GM19397 (cell line): ENCODE measurements at regions not wholly inside any gene's neighbourhood (a gene's known extent, or its start where the extent isn't known, plus 50 kb on each side); places are given as distances from the start of the nearest gene placed in this dataset.

Experiments used
- ATAC-seq: cut with Tn5 transposase; IDR thresholded peaks from one replicate; pipeline ENCODE4 v1.9.1; 2021; ENCODE audit warnings: mild to moderate bottlenecking, moderate library complexity; ENCODE audit not compliant: unreplicated experiment

DNA sequence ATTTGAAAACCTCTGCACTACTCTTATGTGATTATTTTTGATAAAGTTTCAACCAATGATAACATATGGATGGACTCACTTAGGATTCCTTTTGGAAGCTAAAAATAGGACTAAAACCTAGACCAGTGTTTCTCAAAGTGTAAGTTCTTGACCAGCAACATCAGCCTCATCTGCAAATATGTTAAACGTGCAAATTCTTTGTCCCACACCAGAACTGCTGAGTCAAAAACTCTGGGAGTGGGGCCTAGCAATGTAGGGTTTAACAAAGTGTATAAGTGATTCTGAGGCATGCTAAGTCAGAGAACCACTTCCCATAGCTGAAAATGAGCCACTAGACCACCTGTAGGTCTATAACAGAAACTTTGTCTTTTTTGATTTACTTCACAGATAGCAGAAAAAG, 1247.2 kb upstream of the PIK3C3 start:
- no peak for ATAC-seq

DNA sequence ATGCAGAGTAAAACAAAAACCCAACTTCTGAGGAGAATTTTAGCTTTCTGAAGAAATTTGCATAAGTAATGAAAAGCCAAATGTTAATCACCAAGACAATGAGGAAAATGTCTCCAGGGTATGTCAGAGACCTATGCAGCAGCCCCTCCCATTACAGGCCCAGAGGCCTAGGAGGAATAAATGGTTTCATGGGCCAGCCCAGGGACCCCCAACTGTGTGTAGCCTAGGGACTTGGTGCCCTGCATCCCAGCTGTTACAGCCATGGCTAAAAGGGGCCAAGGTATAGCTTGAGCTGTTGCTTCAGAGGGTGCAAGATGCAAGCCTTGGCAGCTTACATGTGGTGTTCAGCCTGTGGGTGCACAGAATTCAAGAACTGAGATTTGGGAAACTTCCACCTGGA, 1256.9 kb upstream of the PIK3C3 start:
- ATAC-seq, result no peak

DNA sequence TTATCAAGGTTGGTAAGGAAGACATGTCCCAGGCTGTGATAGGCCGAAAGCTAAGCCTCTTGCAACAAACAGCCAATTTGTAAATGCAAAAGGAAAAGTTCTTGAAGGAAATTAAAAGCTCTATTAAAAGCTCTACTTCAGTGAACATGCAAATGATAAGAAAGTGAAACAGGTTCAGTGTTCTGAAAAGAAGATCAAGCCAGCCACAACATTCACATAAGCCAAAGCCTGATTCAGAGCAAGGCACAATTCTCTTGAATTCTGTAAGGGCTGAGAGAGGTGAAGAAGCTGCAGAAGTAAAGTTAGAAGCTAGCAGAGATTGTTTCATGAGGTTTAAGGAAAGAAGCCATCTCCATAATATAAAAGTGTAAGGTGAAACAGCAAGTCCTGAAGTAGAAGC, 1259.5 kb upstream of the PIK3C3 start:
- ATAC-seq, result no peak

DNA sequence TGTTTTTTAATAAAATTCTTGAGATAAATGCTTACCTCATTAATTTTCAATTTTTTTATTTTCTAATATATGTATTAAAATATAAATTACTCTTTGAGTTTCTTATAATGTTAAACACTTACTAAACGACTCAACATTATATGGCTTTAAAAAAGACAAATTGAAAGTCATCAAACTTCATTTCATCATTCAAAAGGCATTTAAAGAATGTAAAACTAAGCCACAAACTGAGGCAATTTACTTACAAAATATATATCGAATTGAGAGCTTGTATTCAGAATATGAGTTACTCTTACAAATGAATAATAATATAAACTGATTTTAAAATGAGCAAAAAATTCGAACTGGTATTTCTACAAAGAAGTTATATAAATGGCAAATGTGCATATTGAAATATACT, 1262.2 kb upstream of the PIK3C3 start:
- ATAC-seq, result no peak

DNA sequence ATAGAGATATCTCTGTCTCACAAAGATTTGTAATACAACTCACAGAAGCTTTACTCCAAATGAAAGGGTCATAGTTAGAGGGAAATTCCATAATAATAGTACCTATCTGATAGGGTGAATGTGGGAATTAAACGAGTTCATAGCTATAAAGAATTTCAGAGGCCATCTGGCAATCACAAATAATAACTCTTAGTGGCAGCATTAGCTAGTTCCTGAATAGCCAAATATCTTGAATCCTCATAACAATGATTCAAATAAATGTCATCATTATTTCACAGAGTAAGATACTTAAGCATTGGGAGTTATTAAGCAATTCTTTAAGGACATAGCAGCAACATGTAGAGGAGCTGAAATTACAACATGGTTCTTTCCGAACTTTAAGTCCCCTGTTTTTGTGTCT, 1265.0 kb upstream of the PIK3C3 start:
- ATAC-seq, result no peak

DNA sequence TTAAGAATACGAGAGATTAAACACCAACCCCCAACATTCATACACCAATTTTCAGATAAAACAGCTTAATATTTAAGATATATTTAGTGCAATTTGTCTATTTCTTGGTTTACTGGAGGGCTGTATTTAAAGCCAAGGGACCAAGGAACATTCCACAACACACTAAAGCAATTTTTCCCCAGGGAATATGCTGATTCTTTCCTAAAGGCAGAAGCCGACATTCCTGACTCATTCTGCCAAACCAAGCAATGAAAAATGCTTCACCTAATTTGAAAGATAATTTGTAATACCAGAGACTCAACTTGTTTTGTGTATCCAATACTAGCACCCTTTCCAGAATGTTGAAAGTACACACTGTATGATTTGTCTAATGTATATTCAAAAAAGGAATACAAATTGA, 1267.6 kb upstream of the PIK3C3 start:
- no peak for ATAC-seq

DNA sequence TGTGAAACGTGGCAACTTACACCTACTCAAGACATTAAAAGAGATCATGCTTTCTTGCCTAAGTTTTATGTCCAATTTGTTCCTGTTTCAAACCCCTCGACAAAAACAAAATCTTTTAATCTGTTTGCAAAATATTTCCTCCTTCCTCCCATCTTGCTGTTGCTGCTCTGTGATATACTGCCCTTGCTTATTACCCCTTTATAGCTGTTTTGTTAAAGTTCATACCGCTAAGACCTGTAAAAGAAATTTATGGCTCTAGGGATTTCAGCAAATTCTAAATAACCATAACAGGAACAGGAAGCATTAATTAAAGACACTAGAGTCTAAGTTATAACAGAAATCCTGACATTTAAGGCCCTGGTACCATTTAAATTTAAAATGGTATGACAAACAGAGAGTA, 1268.2 kb upstream of the PIK3C3 start:
- no peak for ATAC-seq

DNA sequence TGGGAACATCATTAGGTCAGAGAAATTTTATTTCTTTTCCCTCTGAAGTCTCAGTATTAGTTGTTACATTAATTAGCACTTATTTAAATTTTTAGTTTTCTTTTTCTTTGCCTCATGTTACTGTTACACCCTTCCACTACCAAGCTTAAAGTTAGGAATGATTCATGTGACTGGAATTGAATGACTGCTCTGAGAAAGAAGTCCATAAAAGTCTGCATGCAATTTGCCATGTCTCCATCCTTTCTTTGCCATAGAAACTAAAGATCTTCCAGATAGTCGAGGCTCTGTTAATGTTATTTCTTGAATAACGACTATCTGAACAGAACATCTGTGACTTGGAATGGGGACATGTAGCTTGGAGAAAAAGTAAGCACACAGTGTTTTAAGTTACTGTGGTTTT, 1269.8 kb upstream of the PIK3C3 start:
- ATAC-seq, result no peak

DNA sequence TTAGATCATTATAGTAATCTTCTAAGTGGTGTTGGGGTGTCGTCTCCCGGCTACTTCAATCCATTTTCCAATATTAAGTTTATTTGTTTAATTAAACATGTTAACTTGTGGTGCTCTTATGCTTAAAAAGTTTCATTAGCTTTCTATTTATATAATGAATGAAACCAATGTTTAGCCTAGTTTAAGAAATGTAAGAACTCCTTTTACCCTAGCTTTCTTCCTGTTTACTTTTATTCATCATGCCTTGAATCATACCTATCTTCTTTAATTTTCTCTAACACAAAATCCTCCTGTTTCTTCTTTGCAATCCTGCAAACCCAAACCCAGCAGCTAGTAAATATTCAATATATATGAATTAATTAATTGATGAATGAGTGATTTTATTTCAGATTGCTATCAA, 1276.7 kb upstream of the PIK3C3 start:
- ATAC-seq, result no peak

DNA sequence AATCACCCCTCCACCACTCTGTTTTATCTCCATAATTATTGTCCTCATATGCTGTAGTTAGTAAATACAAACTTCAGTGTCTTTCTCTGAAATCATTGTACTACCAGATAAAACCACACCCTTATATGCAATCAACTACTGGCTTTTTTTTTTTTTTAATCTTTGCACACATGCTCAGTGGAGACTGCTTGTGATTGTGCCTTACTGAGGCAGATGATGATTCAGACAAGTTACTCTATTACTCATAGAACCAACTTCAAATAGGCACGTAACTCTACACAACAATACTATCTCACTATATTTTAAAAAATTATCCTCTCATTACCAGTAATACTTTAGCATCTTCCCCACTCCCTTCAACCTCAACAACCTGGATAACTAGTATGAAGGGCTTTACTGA, 1278.4 kb upstream of the PIK3C3 start:
- no peak for ATAC-seq

DNA sequence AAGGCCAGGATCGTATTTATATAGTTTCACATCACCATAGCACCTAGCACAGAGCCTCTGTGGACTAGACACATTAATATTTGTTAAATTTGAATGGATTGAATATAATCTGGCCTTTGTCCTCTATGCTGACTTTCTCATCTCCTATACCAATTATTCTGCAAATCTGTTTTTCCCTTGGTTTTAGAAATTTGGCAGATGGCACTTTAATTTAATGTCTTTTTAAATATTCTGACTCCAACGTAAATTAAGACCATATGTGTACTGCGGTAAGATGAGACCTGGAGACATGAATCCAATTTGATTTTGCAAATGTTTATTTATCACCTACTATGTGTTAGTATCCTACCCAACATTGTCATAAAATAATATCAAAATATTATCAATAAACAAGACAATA, 1281.9 kb upstream of the PIK3C3 start:
- no peak for ATAC-seq

DNA sequence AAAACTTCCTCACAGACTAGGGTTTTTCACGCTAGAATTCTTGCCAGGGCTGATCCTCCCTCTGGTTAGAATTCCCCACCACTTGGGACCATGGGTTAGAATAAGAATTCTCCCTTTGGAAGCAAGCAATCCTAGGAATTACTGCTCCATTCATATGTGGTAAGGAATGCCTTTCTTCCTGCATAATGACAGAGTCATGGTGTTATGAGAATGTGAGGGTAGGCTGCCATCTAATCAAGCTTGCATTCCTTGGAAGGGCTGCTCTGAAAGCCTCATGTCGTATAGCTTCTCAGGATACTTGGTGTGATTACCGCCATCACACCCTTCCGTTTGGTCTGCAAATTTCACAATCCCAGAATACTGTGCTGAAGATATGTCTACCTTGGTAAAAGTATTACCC, 1282.4 kb upstream of the PIK3C3 start:
- ATAC-seq, result no peak

DNA sequence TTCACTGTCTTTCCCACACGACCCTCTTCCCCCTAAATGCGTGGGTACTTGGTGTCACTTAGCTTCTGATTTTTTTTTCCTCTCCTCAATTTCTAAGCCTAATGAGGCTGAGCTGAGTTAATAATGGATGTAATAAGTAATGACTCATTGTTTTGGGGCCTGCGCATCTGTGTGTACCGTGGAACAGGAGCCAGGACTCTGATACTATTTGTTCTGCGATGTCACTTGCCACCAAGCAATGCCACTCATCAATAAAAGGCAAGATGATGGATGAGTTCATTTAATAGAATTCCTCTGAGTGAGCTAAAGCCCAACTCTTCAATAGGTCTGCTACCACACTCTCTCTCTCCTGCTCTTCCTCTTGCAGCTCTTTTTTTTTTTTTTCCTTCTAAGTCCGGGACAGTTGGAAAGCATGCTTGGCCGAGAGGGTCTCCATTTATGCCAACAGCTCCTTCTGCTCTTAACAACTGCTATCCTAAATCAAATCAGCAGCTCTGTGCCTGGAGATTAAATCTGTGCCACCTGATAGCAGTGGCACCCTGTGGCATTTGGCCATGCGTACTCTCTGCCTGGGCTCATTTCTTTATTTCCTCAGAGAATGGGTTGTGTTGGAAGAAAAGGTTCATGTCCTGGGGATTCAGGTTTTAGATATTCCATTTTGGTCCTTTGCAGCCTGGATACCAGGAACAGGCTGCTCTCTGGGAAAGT, 1284.2 kb upstream of the PIK3C3 start:
- ATAC-seq, result no peak

DNA sequence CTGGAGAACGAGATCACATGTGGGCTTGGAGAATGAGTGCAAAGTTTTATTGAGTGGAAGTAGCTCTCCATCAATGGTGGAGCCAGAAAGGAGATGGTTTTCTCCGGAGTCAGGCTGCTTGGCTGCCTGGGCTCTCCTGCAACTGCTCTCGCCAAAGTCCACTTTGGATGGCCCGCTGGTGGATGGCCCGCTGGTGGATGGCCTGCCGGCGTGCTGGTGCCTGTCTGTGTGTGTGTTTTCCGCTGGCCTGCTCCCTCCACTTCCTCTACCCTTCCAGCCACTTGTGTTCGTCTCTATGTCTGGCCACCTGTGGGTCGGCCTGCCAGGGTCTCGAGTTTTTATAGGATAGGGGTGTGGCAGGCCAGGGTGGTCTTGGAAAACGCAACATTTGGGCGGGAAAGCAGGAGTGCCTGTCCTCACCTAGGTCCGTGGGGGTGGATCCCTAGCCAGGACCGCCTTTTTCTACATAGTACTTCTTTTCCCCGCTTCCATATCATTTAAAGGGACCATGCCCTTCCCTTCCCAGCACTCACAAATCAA, 1292.1 kb upstream of the PIK3C3 start:
- no peak for ATAC-seq

DNA sequence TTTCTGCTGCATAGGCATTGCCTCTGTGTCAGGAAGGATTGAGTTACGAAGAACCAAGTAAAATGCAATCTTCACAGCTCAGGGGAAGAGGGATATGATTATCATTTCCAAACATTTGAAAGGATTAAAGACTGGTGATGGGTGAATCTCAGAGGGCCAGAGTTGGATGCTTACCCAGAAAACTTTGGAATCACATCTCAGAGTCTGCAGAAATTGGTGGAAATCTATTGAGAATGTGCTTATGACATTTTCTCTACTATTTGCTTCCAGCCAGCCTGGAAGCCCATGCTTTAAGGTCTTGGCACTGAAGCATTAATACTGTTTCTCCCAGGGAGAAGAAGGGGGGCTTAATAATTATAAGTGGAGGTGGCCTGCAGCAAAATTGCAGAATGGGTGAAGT, 1301.4 kb upstream of the PIK3C3 start:
- ATAC-seq, result no peak

DNA sequence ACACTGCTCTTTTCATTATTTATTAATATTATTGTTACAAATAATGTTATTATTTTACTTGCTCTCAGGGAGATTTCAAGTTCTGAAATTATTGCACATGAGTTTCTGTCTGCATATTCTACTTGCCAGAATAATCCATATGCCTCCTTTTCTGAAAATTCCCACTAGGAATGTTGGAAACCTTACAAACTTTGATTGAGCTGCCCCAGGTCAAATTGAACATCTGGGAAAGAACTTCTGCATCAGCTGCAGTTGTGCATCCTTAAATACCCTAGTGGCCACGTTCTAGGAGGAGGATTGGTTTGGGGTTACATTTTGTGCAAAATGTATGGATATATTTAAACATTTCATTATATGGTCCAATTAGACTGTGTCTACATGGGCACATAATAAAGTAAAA, 1302.7 kb upstream of the PIK3C3 start:
- no peak for ATAC-seq

DNA sequence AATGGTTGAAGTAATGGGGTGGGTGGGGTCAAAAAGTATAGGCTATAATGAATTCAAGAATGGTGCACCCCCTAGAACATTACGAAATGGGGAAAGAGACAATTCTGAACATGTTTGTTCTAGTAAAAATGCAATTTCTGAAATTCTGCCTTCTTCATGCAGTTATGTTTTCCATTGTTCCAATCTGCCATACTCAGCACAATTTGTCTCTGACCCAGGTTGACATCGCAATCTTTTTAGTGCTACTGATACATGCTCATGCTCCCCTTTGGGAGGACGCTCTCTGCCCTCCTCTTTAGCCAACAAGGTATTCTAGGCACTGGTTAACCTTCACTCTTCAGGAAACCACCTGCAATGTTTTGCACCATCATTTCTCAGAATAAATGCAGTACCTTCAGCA, 1303.9 kb upstream of the PIK3C3 start:
- no peak for ATAC-seq

DNA sequence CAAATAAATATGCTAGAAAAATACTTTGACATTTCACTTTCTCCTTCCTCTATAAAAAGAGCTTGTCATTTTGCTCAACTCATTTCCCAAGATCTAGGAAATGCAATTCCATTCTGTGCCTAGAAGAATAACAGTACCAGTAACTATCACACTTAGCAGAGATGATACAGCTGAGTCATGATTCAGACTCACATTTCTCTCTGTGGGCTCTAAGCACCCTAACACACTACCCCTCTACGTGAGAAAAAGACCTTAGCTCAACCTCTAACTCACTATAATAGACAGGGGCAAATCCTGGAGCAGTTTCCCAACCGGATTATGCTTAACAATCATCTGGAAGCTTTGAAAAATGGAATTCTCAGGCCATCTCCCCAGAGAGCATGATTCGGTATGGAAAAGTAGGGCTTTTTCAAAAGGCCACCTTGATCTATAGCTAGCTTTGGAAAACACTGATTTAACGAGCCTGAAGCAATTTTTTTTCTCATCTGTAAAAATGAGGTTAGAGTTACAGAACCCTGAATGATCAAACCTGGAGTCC, 1312.3 kb upstream of the PIK3C3 start:
- ATAC-seq, result no peak

DNA sequence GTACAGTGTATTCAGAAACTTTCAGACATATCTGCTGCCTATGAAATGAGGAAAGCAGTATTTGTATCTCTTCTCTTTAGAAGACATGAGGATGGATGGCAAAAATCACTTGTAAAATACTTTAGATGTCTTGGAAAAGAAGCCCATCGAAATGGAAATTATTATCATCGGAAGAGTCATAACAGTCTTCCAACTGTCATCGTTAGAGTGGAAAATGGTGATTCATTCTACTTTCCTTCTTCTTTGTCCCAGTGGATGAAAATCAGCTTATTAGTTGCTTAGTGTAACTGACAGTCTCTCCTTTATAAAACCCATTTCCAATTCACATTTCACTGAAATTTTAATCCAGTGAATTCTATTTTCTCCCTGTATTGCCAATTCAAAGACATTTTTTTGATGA, 1323.7 kb upstream of the PIK3C3 start:
- ATAC-seq, result no peak

DNA sequence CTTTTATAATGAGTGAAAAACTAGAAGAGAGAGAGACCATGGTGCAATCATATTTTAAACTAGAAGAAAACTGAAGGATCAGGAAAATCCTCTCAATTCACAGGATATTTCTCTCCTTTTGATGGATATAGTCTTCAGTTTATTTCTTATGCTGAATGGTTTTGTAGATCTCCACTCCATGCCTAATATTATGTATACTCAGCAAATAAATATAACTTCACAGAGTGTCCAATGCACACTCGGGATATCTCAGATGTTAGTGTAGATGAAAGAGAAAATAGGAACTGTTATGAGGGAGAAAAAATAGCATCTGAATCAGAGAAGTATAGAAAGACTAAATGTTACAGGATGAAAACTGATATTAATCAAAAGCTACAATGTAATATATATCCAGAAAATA, 1324.5 kb upstream of the PIK3C3 start:
- ATAC-seq, result no peak

DNA sequence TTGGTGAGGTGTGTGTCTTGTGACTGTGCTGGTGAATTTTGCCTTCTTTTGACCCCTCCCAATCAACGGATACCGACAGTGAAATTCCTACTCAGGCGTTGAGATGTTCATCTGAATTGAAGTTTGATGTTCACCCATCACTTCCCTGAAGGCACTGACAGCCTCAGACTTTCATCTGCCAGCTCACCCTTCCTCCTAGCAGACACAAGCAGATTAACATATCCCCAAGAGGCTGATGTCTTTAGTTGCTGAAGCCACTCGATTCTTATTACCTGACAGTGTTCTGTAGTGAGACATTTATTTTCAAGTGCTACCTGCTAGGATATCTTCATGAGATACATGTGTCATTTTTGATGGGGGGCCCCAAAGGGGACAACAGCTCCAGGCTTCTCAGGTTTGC, 1330.1 kb upstream of the PIK3C3 start:
- ATAC-seq, result no peak

DNA sequence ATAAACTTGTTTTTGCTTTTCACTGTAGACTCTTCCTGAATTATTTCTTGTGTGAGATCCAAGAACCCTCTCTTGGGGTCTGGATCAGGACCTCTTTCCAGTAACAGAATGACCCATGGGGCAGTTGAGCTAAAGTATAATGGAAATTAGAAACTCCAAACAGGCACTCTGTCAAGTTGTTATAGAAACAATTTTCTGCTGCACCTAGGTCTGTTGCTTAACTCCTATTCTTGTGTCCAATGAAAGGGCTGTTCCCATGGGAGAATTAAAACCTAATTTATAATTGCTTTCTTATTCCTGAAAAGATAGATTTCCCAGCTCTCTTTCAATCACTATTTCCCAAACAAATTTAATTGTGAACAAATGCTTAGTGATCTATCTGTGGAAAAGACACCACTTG, 1341.3 kb upstream of the PIK3C3 start:
- no peak for ATAC-seq

DNA sequence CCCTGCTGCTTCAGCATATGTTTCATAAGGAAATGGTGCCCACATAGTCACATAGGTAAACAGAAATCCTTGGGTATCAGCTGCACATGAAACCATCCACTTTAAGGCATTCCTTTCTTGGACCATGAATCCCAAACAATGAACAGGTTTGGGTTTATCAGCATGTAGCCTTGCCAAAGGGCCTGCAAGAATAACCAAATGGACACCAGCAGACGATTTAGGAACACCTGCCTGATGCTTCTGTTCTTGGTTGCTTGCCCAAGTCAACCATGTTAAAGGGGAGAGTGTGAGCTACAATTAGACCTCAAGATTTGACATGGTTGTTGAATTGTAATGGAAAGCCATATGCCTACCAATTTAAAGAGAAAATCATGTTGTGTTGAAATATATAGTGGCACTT, 1342.7 kb upstream of the PIK3C3 start:
- ATAC-seq, result no peak
